Liver (tissue), 8 donors: ENCODE measurements at regions not wholly inside any gene's neighbourhood (a gene's known extent, or its start where the extent isn't known, plus 50 kb on each side); places are given as distances from the start of the nearest gene placed in this dataset.

Experiments used
- DNase-seq: peaks from one replicate; pipeline ENCODE4 v3.0.0-alpha.2; 2017; ENCODE audit warnings: low spot score
- H3K27ac ChIP-seq, 2 donors: one replicate each; pipeline ENCODE4 v1.7.0; 2013; ENCODE audit warnings: inconsistent platforms in 2 of 2, low read length in 2 of 2, control low read depth in 1 of 2, low read depth in 1 of 2, mild to moderate bottlenecking in 1 of 2
- H3K27me3 ChIP-seq, 4 donors: one replicate each; pipeline versions ENCODE4 v1.6.1 to v1.7.0; 2013; ENCODE audit warnings: low read length in 3 of 4, inconsistent platforms in 1 of 4, mild to moderate bottlenecking in 1 of 4, moderate library complexity in 1 of 4; ENCODE audit not compliant: control insufficient read depth in 4 of 4, insufficient read depth in 4 of 4
- H3K36me3 ChIP-seq, 4 donors: one replicate each; pipeline versions ENCODE4 v1.6.1 to v1.7.0; 2013; ENCODE audit warnings: low read length in 3 of 4, mild to moderate bottlenecking in 3 of 4, low read depth in 1 of 4, moderate library complexity in 1 of 4; ENCODE audit not compliant: control insufficient read depth in 4 of 4, insufficient read depth in 3 of 4
- H3K4me1 ChIP-seq, 4 donors: one replicate each; pipeline versions ENCODE4 v1.6.1 to v1.7.0; 2013; ENCODE audit warnings: low read length in 3 of 4, mild to moderate bottlenecking in 3 of 4, moderate library complexity in 1 of 4; ENCODE audit not compliant: control insufficient read depth in 4 of 4, insufficient read depth in 4 of 4
- H3K4me3 ChIP-seq, 3 donors: one replicate each; pipeline versions ENCODE4 v1.6.1 to v1.7.0; 2013; ENCODE audit warnings: low read length in 3 of 3, control low read depth in 1 of 3, low read depth in 1 of 3, mild to moderate bottlenecking in 1 of 3
- H3K9ac ChIP-seq, 2 donors: one replicate each; pipeline ENCODE4 v1.7.0; 2013; ENCODE audit warnings: low read length in 2 of 2, mild to moderate bottlenecking in 2 of 2, moderate library complexity in 2 of 2, control low read depth in 1 of 2, low read depth in 1 of 2
- H3K9me3 ChIP-seq, 4 donors: one replicate each; pipeline versions ENCODE4 v1.6.1 to v1.7.0; 2013; ENCODE audit warnings: low read length in 3 of 4; ENCODE audit not compliant: control insufficient read depth in 4 of 4
- FOXA2 ChIP-seq: IDR thresholded peaks from 2 replicates; pipeline ENCODE4 v1.6.1; 2016; ENCODE audit warnings: antibody characterized with exemption
- GABPA ChIP-seq, 2 donors: IDR thresholded peaks in 1 of 2; conservative IDR thresholded peaks in 1 of 2; 2 replicates each; pipeline ENCODE4 v1.6.1; 2016; ENCODE audit warnings: antibody characterized with exemption in 2 of 2, mild to moderate bottlenecking in 1 of 2, moderate library complexity in 1 of 2
- HNF4A ChIP-seq, 2 donors: conservative IDR thresholded peaks; 2 replicates each; pipeline ENCODE4 v1.6.1; 2016; ENCODE audit warnings: antibody characterized with exemption in 2 of 2, mild to moderate bottlenecking in 2 of 2
- HNF4G ChIP-seq: IDR thresholded peaks from 2 replicates; pipeline ENCODE4 v1.6.1; 2016; ENCODE audit warnings: antibody characterized with exemption
- RAD21 ChIP-seq, 2 donors: IDR thresholded peaks; 2 replicates each; pipeline ENCODE4 v1.6.1; 2016; ENCODE audit warnings: antibody characterized with exemption in 2 of 2, mild to moderate bottlenecking in 2 of 2
- TAF1 ChIP-seq: conservative IDR thresholded peaks from 2 replicates; pipeline ENCODE4 v1.6.1; 2016; ENCODE audit warnings: antibody characterized with exemption, mild to moderate bottlenecking
- YY1 ChIP-seq: IDR thresholded peaks from 2 replicates; pipeline ENCODE4 v1.6.1; 2016; ENCODE audit warnings: antibody characterized with exemption, mild to moderate bottlenecking
- WGBS: extraction: QIAGEN DNeasy Blood & Tissue Kit; methylation state at CpG from one replicate; pipeline ENCODE4 v1.1.7; 2013; 5-methylcytosine and 5-hydroxymethylcytosine counted together
- TF ChIP-seq, protein P1 (sequence below): fragments of 150-350 bp; IDR thresholded peaks from 2 replicates; pipeline ENCODE4 v1.5.1; 2017; ENCODE audit warnings: improper control_type of control experiment, low read depth, low read length; ENCODE audit not compliant: missing input control
- TF ChIP-seq, protein P2 (sequence below): IDR thresholded peaks from 2 replicates; pipeline ENCODE4 v1.6.1; 2016; ENCODE audit warnings: antibody characterized with exemption
- TF ChIP-seq, protein P3 (sequence below): IDR thresholded peaks from 2 replicates; pipeline ENCODE4 v1.6.1; 2016; ENCODE audit warnings: antibody characterized with exemption, mild to moderate bottlenecking
- TF ChIP-seq, protein P4 (sequence below): IDR thresholded peaks from 2 replicates; pipeline ENCODE4 v1.6.1; 2016; ENCODE audit warnings: antibody characterized with exemption
- donor health status: healthy.
- donor health status: healthy.
- donor health status: healthy.
- donor health status: healthy.
- donor health status: healthy.

DNA sequence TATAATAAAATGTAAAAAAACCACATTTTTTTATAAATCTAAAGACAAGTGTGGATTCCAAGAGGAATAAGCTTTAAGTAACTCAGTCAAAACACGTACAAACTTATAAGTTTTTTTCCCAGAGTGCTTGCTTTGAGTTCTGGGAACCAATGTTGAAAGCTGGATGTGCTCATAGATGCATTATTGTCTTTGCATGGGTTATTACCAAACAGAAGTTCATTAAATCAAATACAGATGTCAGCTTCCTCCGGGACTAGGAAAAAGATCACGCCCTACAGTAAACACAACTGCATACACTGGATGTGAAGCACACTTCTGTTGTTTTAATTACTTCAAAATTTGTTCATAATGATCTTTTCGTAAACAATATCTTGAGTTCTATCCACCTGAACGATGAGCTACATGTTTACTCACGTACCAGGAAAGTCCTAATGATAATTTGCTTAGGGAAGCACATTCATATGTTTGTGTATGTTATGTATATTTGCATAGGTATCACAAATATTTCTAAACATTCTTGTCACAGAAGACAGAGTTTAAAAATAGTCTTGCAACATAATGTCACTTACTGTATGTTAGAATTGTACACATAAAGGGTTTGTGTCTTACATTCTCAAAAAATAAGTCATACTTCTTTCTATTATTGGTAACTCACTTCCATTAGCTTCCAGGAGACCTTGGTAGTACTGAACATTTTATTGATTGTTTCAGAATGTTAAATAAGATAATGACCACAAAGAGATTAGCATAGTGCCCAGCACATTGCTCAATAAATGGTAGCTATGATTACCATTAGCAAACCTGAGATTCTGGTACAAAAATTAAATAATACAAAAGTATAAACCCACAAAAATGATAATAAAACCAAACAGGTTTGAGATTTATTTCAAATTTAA lies 427.4 kb downstream of the CETN3 start:
- Histone ChIP-seq H3K4me1 (no peaks in the 10 kb centered on the region), H3K36me3 (no peaks in the 10 kb centered on the region), H3K27me3 (no peaks in the 10 kb centered on the region), H3K9ac (no peak overlapping the region), H3K9me3 (no peaks in the 10 kb centered on the region), H3K27ac (no peak overlapping the region), H3K4me3 (no peak overlapping the region)
- WGBS, result 55% methylated on average over 6 of the region's 6 CpGs
- TF ChIP-seq, protein P1, sequence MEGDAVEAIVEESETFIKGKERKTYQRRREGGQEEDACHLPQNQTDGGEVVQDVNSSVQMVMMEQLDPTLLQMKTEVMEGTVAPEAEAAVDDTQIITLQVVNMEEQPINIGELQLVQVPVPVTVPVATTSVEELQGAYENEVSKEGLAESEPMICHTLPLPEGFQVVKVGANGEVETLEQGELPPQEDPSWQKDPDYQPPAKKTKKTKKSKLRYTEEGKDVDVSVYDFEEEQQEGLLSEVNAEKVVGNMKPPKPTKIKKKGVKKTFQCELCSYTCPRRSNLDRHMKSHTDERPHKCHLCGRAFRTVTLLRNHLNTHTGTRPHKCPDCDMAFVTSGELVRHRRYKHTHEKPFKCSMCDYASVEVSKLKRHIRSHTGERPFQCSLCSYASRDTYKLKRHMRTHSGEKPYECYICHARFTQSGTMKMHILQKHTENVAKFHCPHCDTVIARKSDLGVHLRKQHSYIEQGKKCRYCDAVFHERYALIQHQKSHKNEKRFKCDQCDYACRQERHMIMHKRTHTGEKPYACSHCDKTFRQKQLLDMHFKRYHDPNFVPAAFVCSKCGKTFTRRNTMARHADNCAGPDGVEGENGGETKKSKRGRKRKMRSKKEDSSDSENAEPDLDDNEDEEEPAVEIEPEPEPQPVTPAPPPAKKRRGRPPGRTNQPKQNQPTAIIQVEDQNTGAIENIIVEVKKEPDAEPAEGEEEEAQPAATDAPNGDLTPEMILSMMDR, result no peak
- TF ChIP-seq YY1 (no peak), RAD21 (IDR thresholded peaks at IDR 0.05) (no peak), HNF4A (conservative IDR thresholded peaks at IDR 0.05) (no peak), HNF4G (no peak)
- TF ChIP-seq, protein P2, sequence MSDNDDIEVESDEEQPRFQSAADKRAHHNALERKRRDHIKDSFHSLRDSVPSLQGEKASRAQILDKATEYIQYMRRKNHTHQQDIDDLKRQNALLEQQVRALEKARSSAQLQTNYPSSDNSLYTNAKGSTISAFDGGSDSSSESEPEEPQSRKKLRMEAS, result no peak
- TF ChIP-seq, protein P3, sequence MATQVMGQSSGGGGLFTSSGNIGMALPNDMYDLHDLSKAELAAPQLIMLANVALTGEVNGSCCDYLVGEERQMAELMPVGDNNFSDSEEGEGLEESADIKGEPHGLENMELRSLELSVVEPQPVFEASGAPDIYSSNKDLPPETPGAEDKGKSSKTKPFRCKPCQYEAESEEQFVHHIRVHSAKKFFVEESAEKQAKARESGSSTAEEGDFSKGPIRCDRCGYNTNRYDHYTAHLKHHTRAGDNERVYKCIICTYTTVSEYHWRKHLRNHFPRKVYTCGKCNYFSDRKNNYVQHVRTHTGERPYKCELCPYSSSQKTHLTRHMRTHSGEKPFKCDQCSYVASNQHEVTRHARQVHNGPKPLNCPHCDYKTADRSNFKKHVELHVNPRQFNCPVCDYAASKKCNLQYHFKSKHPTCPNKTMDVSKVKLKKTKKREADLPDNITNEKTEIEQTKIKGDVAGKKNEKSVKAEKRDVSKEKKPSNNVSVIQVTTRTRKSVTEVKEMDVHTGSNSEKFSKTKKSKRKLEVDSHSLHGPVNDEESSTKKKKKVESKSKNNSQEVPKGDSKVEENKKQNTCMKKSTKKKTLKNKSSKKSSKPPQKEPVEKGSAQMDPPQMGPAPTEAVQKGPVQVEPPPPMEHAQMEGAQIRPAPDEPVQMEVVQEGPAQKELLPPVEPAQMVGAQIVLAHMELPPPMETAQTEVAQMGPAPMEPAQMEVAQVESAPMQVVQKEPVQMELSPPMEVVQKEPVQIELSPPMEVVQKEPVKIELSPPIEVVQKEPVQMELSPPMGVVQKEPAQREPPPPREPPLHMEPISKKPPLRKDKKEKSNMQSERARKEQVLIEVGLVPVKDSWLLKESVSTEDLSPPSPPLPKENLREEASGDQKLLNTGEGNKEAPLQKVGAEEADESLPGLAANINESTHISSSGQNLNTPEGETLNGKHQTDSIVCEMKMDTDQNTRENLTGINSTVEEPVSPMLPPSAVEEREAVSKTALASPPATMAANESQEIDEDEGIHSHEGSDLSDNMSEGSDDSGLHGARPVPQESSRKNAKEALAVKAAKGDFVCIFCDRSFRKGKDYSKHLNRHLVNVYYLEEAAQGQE, result no peak
- TF ChIP-seq, protein P4, sequence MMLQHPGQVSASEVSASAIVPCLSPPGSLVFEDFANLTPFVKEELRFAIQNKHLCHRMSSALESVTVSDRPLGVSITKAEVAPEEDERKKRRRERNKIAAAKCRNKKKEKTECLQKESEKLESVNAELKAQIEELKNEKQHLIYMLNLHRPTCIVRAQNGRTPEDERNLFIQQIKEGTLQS, result no peak
- DNase-seq, result no peak

DNA sequence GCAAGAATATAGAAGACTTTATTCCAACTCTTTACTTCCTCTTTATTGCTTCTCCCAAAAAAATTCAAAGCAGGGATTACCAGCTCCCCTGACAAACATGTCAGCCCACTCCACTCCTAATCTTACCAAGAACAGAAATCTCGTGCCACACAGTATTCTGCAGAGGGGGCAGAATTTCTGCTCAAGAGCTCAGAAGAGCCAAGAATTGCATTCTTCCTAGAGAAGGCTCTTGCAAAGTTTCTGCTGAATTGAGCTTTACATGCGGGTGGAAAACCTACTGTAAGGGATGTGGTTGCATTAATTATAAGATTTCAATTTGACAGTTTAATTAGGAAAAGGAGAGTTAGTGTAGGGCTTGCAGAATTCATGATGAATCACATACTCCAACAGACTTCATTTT lies 428.5 kb downstream of the CETN3 start:
- Histone ChIP-seq H3K9me3 (no peaks in the 10 kb centered on the region), H3K27me3 (no peaks in the 10 kb centered on the region), H3K9ac (no peak overlapping the region), H3K27ac (no peak overlapping the region), H3K36me3 (no peaks in the 10 kb centered on the region), H3K4me3 (no peak overlapping the region), H3K4me1 (no peaks in the 10 kb centered on the region)
- no peak for TF ChIP-seq GABPA (IDR thresholded peaks at IDR 0.05 in 1 of 2, conservative IDR thresholded peaks at IDR 0.05 in 1 of 2)
- no peak for TF ChIP-seq YY1
- TF ChIP-seq TAF1, result no peak
- TF ChIP-seq FOXA2, result no peak
- DNase-seq, result no peak
- WGBS, result 52% methylated on average over 2 of the region's 2 CpGs
